WTC11 (cell line): ENCODE measurements at regions not wholly inside any gene's neighbourhood (a gene's known extent, or its start where the extent isn't known, plus 50 kb on each side); places are given as distances from the start of the nearest gene placed in this dataset.

Source experiments
- ATAC-seq: fragments of 200-7000 bp; cut with Tn5 transposase; 2 replicates; pipeline ENCODE4 v1.10.0; 2021; ENCODE audit warnings: mild to moderate bottlenecking, moderate library complexity
- CTCF ChIA-PET: fragments of 300-600 bp; sonication (Branson Sonifier 250); formaldehyde crosslinking; loops from one replicate; lab custom pipeline; 2021; ENCODE audit warnings: antibody characterized with exemption; lab: Charles Lee
- POLR2A ChIA-PET: fragments of 350-600 bp; sonication (Branson Sonifier 250); formaldehyde crosslinking; loops from one replicate; lab custom pipeline; 2021; ENCODE audit warnings: antibody characterized with exemption; lab: Charles Lee
- DNase-seq: peaks from one replicate; pipeline ENCODE4 v3.0.0; 2021; ENCODE audit warnings: low spot score
- H3K27ac Mint-ChIP-seq: 2 replicates; pipeline ENCODE4 v1.8.0; 2021; ENCODE audit warnings: mixed read lengths
- H3K27me3 Mint-ChIP-seq: 2 replicates; pipeline ENCODE4 v1.8.0; 2021; ENCODE audit warnings: low read depth, mild to moderate bottlenecking, moderate library complexity, mixed read lengths
- H3K36me3 Mint-ChIP-seq: 2 replicates; pipeline ENCODE4 v1.8.0; 2021; ENCODE audit warnings: mixed read lengths
- H3K4me1 Mint-ChIP-seq: 2 replicates; pipeline ENCODE4 v1.8.0; 2022; ENCODE audit warnings: mixed read lengths
- H3K4me3 Mint-ChIP-seq: 2 replicates; pipeline ENCODE4 v1.8.0; 2021; ENCODE audit warnings: mild to moderate bottlenecking, moderate library complexity, mixed read lengths
- H3K9me3 Mint-ChIP-seq: 2 replicates; pipeline ENCODE4 v1.8.0; 2021; ENCODE audit warnings: mixed read lengths
- CREM ChIP-seq: sonication (generic); formaldehyde crosslinking; IDR thresholded peaks from 2 replicates; pipeline ENCODE4 v1.8.1; 2022; ENCODE audit warnings: mild to moderate bottlenecking, missing genetic modification reagents, moderate library complexity
- ESRRA ChIP-seq: sonication (generic); formaldehyde crosslinking; IDR thresholded peaks from 2 replicates; pipeline ENCODE4 v1.8.1; 2022; ENCODE audit warnings: mild to moderate bottlenecking, missing genetic modification reagents, borderline replicate concordance
- NFYB ChIP-seq: sonication (generic); formaldehyde crosslinking; conservative IDR thresholded peaks from 2 replicates; pipeline ENCODE4 v1.8.0; 2022; ENCODE audit warnings: low read depth, missing genetic modification reagents
- NR2C2 ChIP-seq: sonication (generic); formaldehyde crosslinking; IDR thresholded peaks from 2 replicates; pipeline ENCODE4 v1.8.0; 2022; ENCODE audit warnings: mild to moderate bottlenecking, missing genetic modification reagents
- SOX15 ChIP-seq: fragments of 250-450 bp; sonication (Bioruptor Pico); IDR thresholded peaks from 2 replicates; pipeline ENCODE4 v1.9.0; 2021; ENCODE audit warnings: mild to moderate bottlenecking
- SP1 ChIP-seq: sonication (generic); formaldehyde crosslinking; conservative IDR thresholded peaks from 2 replicates; pipeline ENCODE4 v1.8.1; 2022; ENCODE audit warnings: missing genetic modification reagents
- TCF7 ChIP-seq: sonication (generic); formaldehyde crosslinking; IDR thresholded peaks from 2 replicates; pipeline ENCODE4 v1.8.0; 2022; ENCODE audit warnings: mild to moderate bottlenecking, low read depth, missing genetic modification reagents, moderate library complexity
- ZNF317 ChIP-seq: sonication (generic); formaldehyde crosslinking; IDR thresholded peaks from 2 replicates; pipeline ENCODE4 v1.8.1; 2023; ENCODE audit warnings: low read depth, mild to moderate bottlenecking, moderate library complexity, missing genetic modification reagents, borderline replicate concordance
- TF ChIP-seq, protein P1 (sequence below): sonication (generic); formaldehyde crosslinking; IDR thresholded peaks from 2 replicates; pipeline ENCODE4 v1.8.1; 2023; ENCODE audit warnings: mild to moderate bottlenecking, missing genetic modification reagents, moderate library complexity
- TF ChIP-seq, protein P2 (sequence below): sonication (generic); formaldehyde crosslinking; IDR thresholded peaks from 2 replicates; pipeline ENCODE4 v1.8.0; 2022; ENCODE audit warnings: mild to moderate bottlenecking, missing genetic modification reagents
- TF ChIP-seq, protein P3 (sequence below): fragments of 200-600 bp; IDR thresholded peaks from 2 replicates; pipeline ENCODE4 v1.8.0; 2022; ENCODE audit warnings: antibody characterized with exemption
- TF ChIP-seq, protein P4 (sequence below): sonication (generic); formaldehyde crosslinking; IDR thresholded peaks from 2 replicates; pipeline ENCODE4 v1.8.1; 2022; ENCODE audit warnings: mild to moderate bottlenecking, moderate library complexity, missing genetic modification reagents
- TF ChIP-seq, protein P5 (sequence below): sonication (generic); formaldehyde crosslinking; IDR thresholded peaks from 2 replicates; pipeline ENCODE4 v1.8.0; 2023; ENCODE audit warnings: missing genetic modification reagents, mild to moderate bottlenecking, borderline replicate concordance
- TF ChIP-seq, protein P6 (sequence below): sonication (generic); formaldehyde crosslinking; IDR thresholded peaks from 2 replicates; pipeline ENCODE4 v1.8.0; 2022; ENCODE audit warnings: mild to moderate bottlenecking, missing genetic modification reagents
- TF ChIP-seq, protein P7 (sequence below): sonication (generic); formaldehyde crosslinking; IDR thresholded peaks from 2 replicates; pipeline ENCODE4 v1.8.0; 2023; ENCODE audit warnings: mild to moderate bottlenecking, missing genetic modification reagents

DNA sequence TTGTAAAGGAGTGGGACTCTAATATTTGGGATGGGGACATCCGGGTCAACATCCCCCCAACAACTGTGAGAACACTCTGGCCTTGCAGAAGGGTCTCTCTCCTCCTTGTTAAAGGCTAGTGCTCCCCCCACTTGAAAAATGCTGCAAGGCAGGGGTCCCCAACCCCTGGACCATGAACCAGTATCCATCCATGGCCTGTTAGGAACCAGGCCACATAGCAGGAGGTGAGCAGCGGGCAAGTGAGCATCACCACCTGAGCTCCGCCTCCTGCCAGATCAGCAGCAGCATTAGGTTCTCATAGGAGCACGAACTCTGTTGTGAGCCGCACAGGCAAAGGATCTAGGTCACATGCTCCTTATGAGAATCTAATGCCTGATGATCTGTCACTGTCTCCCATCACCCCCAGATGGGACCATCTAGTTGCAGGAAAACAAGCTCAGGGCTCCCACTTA lies 243.9 kb upstream of the ID2 start:
- Mint-ChIP-seq H3K36me3 (no peaks in the 10 kb centered on the region), H3K4me1 (peaks cover 16% of the 10 kb centered on the region), H3K4me3 (no peak overlapping the region), H3K27me3 (no peaks in the 10 kb centered on the region), H3K9me3 (peaks cover 13% of the 10 kb centered on the region), H3K27ac (no peak overlapping the region)
- ChIA-PET POLR2A (no interaction called here), CTCF (no interaction called here)
- no peak for ATAC-seq
- no peak for DNase-seq
- TF ChIP-seq CREM (CRISPR knock-in tag) (no peak), SOX15 (CRISPR knock-in tag) (no peak), ESRRA (CRISPR knock-in tag) (no peak), TCF7 (no peak), SP1 (CRISPR knock-in tag) (no peak), ZNF317 (CRISPR knock-in tag) (no peak)
- TF ChIP-seq, protein P1, sequence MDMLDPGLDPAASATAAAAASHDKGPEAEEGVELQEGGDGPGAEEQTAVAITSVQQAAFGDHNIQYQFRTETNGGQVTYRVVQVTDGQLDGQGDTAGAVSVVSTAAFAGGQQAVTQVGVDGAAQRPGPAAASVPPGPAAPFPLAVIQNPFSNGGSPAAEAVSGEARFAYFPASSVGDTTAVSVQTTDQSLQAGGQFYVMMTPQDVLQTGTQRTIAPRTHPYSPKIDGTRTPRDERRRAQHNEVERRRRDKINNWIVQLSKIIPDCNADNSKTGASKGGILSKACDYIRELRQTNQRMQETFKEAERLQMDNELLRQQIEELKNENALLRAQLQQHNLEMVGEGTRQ (CRISPR knock-in tag): no peak
- TF ChIP-seq, protein P2, sequence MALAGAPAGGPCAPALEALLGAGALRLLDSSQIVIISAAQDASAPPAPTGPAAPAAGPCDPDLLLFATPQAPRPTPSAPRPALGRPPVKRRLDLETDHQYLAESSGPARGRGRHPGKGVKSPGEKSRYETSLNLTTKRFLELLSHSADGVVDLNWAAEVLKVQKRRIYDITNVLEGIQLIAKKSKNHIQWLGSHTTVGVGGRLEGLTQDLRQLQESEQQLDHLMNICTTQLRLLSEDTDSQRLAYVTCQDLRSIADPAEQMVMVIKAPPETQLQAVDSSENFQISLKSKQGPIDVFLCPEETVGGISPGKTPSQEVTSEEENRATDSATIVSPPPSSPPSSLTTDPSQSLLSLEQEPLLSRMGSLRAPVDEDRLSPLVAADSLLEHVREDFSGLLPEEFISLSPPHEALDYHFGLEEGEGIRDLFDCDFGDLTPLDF (CRISPR knock-in tag): no peak
- TF ChIP-seq, protein P3, sequence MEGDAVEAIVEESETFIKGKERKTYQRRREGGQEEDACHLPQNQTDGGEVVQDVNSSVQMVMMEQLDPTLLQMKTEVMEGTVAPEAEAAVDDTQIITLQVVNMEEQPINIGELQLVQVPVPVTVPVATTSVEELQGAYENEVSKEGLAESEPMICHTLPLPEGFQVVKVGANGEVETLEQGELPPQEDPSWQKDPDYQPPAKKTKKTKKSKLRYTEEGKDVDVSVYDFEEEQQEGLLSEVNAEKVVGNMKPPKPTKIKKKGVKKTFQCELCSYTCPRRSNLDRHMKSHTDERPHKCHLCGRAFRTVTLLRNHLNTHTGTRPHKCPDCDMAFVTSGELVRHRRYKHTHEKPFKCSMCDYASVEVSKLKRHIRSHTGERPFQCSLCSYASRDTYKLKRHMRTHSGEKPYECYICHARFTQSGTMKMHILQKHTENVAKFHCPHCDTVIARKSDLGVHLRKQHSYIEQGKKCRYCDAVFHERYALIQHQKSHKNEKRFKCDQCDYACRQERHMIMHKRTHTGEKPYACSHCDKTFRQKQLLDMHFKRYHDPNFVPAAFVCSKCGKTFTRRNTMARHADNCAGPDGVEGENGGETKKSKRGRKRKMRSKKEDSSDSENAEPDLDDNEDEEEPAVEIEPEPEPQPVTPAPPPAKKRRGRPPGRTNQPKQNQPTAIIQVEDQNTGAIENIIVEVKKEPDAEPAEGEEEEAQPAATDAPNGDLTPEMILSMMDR: no peak
- TF ChIP-seq, protein P4, sequence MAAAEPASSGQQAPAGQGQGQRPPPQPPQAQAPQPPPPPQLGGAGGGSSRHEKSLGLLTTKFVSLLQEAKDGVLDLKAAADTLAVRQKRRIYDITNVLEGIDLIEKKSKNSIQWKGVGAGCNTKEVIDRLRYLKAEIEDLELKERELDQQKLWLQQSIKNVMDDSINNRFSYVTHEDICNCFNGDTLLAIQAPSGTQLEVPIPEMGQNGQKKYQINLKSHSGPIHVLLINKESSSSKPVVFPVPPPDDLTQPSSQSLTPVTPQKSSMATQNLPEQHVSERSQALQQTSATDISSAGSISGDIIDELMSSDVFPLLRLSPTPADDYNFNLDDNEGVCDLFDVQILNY (CRISPR knock-in tag): no peak
- TF ChIP-seq, protein P5, sequence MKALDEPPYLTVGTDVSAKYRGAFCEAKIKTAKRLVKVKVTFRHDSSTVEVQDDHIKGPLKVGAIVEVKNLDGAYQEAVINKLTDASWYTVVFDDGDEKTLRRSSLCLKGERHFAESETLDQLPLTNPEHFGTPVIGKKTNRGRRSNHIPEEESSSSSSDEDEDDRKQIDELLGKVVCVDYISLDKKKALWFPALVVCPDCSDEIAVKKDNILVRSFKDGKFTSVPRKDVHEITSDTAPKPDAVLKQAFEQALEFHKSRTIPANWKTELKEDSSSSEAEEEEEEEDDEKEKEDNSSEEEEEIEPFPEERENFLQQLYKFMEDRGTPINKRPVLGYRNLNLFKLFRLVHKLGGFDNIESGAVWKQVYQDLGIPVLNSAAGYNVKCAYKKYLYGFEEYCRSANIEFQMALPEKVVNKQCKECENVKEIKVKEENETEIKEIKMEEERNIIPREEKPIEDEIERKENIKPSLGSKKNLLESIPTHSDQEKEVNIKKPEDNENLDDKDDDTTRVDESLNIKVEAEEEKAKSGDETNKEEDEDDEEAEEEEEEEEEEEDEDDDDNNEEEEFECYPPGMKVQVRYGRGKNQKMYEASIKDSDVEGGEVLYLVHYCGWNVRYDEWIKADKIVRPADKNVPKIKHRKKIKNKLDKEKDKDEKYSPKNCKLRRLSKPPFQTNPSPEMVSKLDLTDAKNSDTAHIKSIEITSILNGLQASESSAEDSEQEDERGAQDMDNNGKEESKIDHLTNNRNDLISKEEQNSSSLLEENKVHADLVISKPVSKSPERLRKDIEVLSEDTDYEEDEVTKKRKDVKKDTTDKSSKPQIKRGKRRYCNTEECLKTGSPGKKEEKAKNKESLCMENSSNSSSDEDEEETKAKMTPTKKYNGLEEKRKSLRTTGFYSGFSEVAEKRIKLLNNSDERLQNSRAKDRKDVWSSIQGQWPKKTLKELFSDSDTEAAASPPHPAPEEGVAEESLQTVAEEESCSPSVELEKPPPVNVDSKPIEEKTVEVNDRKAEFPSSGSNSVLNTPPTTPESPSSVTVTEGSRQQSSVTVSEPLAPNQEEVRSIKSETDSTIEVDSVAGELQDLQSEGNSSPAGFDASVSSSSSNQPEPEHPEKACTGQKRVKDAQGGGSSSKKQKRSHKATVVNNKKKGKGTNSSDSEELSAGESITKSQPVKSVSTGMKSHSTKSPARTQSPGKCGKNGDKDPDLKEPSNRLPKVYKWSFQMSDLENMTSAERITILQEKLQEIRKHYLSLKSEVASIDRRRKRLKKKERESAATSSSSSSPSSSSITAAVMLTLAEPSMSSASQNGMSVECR (CRISPR knock-in tag): no peak
- TF ChIP-seq, protein P6, sequence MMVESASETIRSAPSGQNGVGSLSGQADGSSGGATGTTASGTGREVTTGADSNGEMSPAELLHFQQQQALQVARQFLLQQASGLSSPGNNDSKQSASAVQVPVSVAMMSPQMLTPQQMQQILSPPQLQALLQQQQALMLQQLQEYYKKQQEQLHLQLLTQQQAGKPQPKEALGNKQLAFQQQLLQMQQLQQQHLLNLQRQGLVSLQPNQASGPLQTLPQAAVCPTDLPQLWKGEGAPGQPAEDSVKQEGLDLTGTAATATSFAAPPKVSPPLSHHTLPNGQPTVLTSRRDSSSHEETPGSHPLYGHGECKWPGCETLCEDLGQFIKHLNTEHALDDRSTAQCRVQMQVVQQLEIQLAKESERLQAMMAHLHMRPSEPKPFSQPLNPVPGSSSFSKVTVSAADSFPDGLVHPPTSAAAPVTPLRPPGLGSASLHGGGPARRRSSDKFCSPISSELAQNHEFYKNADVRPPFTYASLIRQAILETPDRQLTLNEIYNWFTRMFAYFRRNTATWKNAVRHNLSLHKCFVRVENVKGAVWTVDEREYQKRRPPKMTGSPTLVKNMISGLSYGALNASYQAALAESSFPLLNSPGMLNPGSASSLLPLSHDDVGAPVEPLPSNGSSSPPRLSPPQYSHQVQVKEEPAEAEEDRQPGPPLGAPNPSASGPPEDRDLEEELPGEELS (CRISPR knock-in tag): no peak

DNA sequence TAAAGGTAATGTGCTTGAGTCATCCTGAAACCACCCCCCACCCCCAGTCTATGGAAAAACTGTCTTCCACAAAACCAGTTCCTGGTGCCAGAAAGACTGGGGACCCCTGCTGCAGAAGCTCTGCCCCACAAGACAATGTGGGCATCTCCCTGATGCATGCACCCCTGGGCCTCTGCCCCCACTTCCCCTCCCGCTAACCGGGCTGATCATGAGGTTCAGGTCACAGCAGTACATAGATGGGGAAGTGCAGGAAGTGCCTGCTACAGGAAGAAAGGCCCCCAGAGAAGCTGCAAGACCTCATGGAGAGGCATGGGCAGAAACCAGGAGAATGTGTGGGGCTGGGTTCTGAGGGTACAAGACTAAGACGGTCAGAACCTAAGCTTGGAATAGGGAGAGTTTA lies 243.4 kb upstream of the ID2 start:
- ATAC-seq: no peak
- TF ChIP-seq NFYB (no peak), NR2C2 (CRISPR knock-in tag) (no peak)
- TF ChIP-seq, protein P7, sequence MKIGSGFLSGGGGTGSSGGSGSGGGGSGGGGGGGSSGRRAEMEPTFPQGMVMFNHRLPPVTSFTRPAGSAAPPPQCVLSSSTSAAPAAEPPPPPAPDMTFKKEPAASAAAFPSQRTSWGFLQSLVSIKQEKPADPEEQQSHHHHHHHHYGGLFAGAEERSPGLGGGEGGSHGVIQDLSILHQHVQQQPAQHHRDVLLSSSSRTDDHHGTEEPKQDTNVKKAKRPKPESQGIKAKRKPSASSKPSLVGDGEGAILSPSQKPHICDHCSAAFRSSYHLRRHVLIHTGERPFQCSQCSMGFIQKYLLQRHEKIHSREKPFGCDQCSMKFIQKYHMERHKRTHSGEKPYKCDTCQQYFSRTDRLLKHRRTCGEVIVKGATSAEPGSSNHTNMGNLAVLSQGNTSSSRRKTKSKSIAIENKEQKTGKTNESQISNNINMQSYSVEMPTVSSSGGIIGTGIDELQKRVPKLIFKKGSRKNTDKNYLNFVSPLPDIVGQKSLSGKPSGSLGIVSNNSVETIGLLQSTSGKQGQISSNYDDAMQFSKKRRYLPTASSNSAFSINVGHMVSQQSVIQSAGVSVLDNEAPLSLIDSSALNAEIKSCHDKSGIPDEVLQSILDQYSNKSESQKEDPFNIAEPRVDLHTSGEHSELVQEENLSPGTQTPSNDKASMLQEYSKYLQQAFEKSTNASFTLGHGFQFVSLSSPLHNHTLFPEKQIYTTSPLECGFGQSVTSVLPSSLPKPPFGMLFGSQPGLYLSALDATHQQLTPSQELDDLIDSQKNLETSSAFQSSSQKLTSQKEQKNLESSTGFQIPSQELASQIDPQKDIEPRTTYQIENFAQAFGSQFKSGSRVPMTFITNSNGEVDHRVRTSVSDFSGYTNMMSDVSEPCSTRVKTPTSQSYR (CRISPR knock-in tag): no peak
- TF ChIP-seq, protein P6 (CRISPR knock-in tag): no peak

More for the DNA sequence above, 243.4 kb upstream of the ID2 start:
- H3K36me3 Mint-ChIP-seq: no peaks in the 10 kb centered on the region
- ChIA-PET POLR2A (no interaction called here), CTCF (no interaction called here)
- DNase-seq: no peak
- no peak overlapping the region for H3K27ac Mint-ChIP-seq
- no peaks in the 10 kb centered on the region for H3K27me3 Mint-ChIP-seq
- peaks cover 13% of the 10 kb centered on the region for H3K9me3 Mint-ChIP-seq
- H3K4me3 Mint-ChIP-seq: no peak overlapping the region
- peaks cover 20% of the 10 kb centered on the region for H3K4me1 Mint-ChIP-seq
